Stimulated activated naive CD4-positive, alpha-beta T cell (primary cell): ENCODE measurements at regions not wholly inside any gene's neighbourhood (a gene's known extent, or its start where the extent isn't known, plus 50 kb on each side); places are given as distances from the start of the nearest gene placed in this dataset.

Experiments used
- DNase-seq, 6 experiments: peaks; one replicate each; lab custom pipeline; 2025; lab: John Stamatoyannopoulos, UW

DNA sequence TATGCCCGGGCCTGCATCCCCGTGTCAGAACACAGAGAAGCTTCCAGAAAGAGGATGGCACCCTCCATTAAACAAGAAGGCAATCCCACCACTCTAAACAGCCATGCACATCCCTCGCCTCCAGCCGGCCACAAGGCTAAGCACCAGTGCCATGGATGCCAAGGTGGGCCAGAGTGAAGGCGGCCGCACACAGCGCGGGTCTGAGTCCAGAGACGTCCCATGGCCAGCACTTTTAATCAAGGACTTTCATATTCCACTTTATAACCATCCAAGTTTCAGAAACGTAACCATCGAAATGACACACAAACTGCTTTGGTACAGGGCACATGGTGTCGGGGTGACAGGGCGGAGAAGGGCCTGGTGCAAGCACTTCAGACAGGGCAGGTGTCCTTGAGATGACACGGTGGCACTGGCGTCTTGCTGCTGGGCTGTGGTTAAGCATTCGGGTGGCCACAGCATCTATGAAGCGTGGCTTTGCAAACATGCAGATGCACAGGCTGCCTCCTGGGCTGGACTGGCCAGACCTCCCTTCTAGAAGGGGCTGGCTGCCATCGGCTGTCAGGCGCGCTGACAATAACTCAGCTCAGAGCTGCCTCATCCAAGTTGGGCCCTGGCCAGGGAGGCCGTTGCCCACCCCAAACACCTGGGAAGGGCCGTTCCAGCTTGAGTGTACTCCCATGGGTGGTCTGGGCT, 117.2 kb downstream of the RFLNA start:
- DNase-seq, result no peak

DNA sequence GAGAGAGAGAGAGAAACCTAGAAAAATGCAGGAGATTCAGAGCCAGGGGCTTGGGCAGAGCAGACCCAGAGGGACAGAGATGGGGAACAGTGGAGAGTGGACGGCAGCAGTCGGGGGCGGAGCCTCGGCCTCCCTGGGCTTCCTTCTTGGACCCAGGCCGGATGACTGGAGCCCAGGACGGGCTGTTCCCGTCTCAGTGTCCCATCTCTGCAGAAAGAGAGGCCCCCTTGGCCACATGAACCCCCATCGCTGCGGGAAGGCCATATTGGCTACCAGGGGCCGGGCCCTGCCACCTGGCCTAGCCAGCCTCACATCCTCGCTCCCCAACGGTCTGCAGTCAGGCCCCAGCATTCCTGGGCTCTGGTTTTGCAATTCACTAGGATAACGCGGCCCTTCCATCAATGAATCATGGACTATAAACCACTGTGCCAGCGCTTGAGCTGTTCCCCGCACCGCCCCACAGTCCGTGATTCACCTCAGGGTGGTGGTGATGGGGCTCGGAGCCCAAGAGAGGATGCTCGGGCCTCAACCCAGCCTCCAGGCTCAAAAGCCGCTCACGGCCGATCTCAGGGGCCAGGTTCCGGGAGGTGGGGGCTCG, 116.5 kb downstream of the RFLNA start:
- no peak for DNase-seq

- no peak for DNase-seq
Measured at GRCh38 chr12:124410354-124411175, 115.7 kb downstream of the RFLNA start.

GRCh38 chr12:124408822-124409517, 114.1 kb downstream of the RFLNA start:
- DNase-seq, result no peak

GRCh38 chr12:124407074-124407473, 112.2 kb downstream of the RFLNA start:
- DNase-seq, result no peak

- no peak for DNase-seq
Measured at GRCh38 chr12:124406043-124406442, 111.2 kb downstream of the RFLNA start.

DNA sequence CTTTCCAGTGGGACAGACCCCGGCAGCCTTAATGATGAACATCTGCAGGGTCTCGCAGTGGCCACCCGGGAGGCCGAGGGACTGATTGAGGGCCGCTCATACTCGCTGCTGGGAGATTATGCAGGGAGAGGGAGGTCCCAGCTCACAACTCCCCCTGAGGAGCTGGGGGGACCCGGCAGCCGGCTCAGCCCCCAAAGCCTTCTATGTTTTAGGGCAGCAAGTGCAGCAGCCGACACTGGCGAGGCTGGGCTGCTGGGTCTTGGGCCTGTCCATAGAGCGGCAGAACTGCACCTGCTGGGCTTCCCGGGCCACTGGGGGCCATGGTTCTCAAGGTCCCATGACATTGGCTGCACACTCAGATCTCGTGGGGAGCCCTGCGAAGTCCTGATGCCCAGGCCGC, 110.7 kb downstream of the RFLNA start:
- no peak for DNase-seq

GRCh38 chr12:124405151-124405550, 110.3 kb downstream of the RFLNA start:
- no peak for DNase-seq

GRCh38 chr12:124404162-124404784, 109.4 kb downstream of the RFLNA start:
- no peak for DNase-seq

DNA sequence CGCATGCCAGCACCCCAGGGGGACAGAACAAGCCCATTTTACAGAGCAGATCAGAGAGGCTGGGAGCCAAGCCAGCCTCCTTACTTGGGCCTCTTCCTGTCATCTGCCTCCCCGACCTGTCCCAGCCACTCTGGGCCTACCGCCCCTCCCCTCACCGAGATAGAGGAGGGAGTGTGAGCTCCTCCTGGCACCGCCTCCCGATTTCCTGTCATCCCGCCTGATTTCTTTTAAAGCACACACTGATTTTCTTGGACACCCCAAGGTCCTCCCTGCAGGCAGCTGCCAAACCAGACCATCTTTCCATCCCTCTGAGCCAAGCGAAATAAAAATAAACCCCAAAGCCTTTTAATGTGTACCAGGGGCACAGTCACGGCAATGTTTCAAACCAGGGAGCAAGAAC, 108.4 kb downstream of the RFLNA start:
- no peak for DNase-seq

DNA sequence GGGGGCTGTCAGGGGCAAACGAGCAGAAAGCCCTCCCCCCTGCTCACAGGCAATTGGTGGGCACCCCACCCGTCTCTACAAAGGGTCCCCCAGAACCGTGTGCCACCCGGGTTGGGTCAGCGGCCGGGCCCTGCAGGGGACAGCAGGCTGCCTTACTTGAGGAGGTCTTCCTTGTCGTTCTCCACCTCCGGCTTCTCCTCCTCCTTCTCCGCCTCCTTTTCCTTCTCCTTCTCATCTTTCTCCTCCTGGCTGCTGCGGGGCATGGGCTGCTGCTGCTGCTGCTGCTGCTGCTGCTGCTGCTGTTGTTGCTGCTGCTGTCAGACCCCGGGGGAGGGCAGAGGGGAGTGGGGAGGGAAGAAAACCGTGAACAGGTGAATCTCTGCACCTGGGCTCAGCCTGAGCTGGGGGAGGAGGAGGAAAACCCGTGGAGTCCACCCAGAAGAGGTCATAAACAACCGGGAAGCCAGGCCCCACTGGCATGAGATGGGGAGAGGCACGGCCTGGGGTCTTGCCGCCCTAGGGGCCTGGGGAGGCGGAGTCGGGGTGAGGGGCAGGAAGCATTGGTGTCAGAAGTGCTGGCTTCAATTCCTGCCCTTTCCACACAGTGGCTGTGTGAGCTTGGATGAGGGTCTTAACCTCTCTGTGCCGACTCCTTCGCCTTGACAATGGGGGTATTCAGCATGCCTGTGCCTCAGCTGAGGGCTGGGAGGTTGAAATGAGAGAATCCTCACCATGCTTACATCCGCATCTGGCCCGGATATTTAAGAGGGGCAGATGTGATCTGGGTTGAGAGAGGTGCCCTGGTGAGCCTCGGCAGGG, 107.6 kb downstream of the RFLNA start:
- DNase-seq, result no peak

GRCh38 chr12:124401704-124402221, 106.9 kb downstream of the RFLNA start:
- DNase-seq, result no peak

DNA sequence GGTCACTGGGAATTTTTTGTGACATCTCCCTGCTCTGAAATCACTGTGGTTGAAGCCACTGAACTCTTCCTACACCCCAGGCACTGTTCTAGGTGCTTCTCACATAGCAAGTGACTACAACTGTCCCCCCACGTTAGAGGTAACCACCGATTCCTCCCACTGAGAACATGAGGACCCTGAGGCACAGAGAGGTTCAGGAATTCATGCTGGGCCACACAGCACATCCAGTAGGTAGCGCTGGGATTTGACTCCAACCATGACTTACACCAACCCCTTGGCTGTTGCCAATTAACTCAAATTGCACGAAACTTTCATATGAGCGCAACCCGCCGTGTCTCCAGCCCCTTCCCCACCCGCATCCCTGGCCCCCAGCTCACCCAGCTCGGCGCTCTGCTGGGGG, 105.2 kb downstream of the RFLNA start:
- DNase-seq, result no peak

DNA sequence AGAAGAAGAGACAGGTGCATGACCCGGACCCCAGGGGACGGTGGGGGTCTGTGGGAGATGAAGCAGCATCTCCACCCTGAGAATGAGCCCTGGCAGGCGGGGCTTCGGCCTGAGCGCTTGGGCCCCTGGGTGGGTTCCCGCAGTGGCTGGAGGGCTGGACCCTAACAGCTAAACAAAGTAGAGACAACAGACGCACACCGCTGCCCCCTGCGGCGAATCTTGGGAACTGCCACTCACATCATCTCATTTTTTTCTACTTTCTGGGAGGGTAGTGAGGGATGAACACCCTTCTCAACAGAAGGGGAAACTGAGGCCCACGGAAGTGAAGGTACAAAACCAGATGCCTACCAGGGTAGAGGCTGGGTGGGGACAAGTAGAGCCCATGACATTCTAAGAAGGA, 104.7 kb downstream of the RFLNA start:
- peak in 2 of 6 experiments; percentile 8 to 21 for DNase-seq

DNA sequence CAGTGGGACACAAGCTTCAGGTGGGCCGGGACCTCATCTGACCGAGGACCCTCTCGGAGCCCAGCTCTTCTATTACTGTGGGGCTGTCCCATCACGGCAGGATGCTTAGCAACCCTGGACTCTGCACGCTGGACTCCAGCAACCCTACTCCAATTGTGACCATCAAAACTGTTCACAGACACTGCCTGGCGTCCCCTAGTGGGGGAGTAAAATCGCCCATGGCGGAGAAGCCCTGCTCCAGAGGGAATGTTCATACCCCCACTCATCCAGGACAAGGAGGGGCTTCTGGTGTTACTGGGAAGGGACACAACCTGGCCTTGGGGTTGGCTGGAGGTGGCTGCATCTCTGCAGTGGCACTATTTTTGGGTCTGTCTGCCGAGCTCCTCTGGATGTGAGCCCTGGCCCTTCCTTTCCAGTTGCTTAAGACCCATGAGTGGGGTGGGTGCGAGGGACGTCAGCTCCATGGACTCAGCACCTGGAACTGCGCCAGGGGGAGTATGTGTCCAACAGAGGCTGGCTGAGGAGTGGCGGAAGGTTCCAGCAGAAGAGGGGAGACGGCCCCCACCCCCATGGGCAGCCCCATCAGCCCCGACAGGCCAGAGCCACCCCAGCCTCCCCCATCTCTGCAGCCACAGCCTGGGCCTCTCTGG, 103.8 kb downstream of the RFLNA start:
- DNase-seq, result no peak

DNA sequence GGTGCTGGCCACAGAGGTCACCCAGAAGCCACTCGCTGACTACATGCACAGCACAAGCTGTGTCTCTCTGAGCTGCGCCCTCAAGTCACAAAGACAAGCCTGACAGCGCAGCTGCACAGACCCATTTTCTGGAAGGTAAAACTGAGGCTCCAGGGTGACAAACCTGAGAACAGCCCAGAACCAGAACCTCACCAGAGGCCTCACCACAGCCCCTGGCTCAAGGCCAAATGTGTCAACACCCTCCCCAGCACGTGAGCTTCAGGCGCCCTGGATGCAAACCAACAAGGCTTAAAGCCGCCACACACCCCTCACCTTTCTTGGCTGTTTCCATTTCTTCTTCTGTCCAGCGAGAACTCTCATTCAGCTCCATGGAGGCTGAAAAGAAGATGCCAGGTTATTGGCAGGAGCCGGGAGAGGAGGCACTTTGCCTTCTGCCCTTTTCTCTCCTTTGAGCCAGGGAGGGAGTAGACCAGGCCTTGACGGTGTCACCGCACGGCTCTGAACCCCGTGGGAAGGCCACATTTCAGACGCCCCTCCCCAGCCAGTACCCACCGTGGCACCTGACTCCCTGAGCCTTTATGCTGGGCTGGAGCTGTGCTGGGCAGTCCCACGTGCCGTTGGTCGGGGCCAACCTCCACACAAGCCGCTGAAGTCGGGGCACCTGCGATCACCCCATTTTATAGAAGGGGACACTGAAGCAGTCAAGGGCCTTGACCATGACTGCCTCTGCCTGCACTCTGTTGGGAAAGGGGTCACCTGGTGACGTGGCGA, 103.1 kb downstream of the RFLNA start:
- DNase-seq, result no peak

GRCh38 chr12:124397399-124397679, 102.4 kb downstream of the RFLNA start:
- DNase-seq, result no peak

GRCh38 chr12:124396544-124397398, 101.9 kb downstream of the RFLNA start:
- no peak for DNase-seq

- no peak for DNase-seq
Measured at GRCh38 chr12:124395986-124396385, 101.1 kb downstream of the RFLNA start.
